HCT116 (cell line): ENCODE measurements at regions not wholly inside any gene's neighbourhood (a gene's known extent, or its start where the extent isn't known, plus 50 kb on each side); places are given as distances from the start of the nearest gene placed in this dataset.

Experiments
- CEBPB ChIP-seq: IDR thresholded peaks from 2 replicates; pipeline ENCODE4 v1.6.1; 2012; ENCODE audit warnings: low read depth
- POLR2A ChIP-seq: IDR thresholded peaks from 2 replicates; pipeline ENCODE4 v1.7.0; 2011; ENCODE audit warnings: borderline replicate concordance; ENCODE audit not compliant: insufficient read depth, insufficient read length; ENCODE audit errors: extremely low read depth
- POLR2AphosphoS5 ChIP-seq: IDR thresholded peaks from 2 replicates; pipeline ENCODE4 v1.6.1; 2011; ENCODE audit warnings: mild to moderate bottlenecking, low read depth, low read length, moderate library complexity
- RAD21 ChIP-seq: IDR thresholded peaks from 2 replicates; pipeline ENCODE4 v1.6.1; 2012; ENCODE audit warnings: low read depth, mild to moderate bottlenecking
- SP1 ChIP-seq: IDR thresholded peaks from 2 replicates; pipeline ENCODE4 v1.6.1; 2012; ENCODE audit warnings: low read depth
- SRF ChIP-seq: IDR thresholded peaks from 2 replicates; pipeline ENCODE4 v1.6.1; 2012; ENCODE audit warnings: low read depth
- YY1 ChIP-seq: IDR thresholded peaks from 2 replicates; pipeline ENCODE4 v1.6.1; 2011; ENCODE audit warnings: low read length, low read depth, moderate library complexity, mild to moderate bottlenecking; ENCODE audit not compliant: insufficient replicate concordance; ENCODE audit errors: extremely low read depth
- ZFX ChIP-seq: fragments of 450-650 bp; IDR thresholded peaks from 2 replicates; pipeline ENCODE4 v1.6.1; 2017
- ZNF274 ChIP-seq: fragments of 200-500 bp; sonication (Bioruptor generic); IDR thresholded peaks from 2 replicates; pipeline ENCODE4 v1.6.1; 2014; ENCODE audit warnings: mild to moderate bottlenecking, low read depth, low read length, inconsistent platforms
- TF ChIP-seq, protein P1 (sequence below), 3 experiments: fragments of 200-600 bp in 1 of 3; sonication (generic) in 1 of 3; IDR thresholded peaks in 2 of 3; conservative IDR thresholded peaks in 1 of 3; 2 replicates each; pipeline ENCODE4 v1.5.1; 2012 to 2017; ENCODE audit warnings: low read depth in 2 of 3, low read length in 2 of 3, antibody characterized with exemption in 1 of 3, borderline replicate concordance in 1 of 3, control low read depth in 1 of 3, mild to moderate bottlenecking in 1 of 3, mixed read lengths in 1 of 3, mixed run types in 1 of 3, moderate library complexity in 1 of 3; ENCODE audit not compliant: insufficient read depth in 1 of 3
- TF ChIP-seq, protein P2 (sequence below): IDR thresholded peaks from 2 replicates; pipeline ENCODE4 v1.6.1; 2012; ENCODE audit warnings: low read depth

DNA sequence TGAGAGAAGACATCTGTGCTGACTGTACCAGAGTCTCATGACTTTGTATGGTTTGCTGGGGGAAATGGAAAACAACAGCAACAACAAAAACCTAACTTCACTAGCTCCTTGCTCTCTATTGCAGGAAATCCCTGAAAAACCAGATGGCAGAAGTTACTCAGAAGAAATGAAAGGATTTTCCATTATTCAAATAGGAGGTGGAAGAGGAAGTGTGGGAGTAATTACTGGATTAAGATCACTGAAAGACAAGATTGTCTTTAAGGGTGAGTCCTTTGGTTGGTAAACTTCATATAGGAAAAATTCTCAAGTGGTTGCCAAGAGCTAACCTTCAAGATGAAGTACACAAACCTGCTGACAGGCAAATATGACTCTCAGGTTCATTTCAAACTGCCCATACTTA lies 391.9 kb upstream of the ATP2B1 start:
- TF ChIP-seq, protein P1, sequence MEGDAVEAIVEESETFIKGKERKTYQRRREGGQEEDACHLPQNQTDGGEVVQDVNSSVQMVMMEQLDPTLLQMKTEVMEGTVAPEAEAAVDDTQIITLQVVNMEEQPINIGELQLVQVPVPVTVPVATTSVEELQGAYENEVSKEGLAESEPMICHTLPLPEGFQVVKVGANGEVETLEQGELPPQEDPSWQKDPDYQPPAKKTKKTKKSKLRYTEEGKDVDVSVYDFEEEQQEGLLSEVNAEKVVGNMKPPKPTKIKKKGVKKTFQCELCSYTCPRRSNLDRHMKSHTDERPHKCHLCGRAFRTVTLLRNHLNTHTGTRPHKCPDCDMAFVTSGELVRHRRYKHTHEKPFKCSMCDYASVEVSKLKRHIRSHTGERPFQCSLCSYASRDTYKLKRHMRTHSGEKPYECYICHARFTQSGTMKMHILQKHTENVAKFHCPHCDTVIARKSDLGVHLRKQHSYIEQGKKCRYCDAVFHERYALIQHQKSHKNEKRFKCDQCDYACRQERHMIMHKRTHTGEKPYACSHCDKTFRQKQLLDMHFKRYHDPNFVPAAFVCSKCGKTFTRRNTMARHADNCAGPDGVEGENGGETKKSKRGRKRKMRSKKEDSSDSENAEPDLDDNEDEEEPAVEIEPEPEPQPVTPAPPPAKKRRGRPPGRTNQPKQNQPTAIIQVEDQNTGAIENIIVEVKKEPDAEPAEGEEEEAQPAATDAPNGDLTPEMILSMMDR (IDR thresholded peaks at IDR 0.05 in 2 of 3, conservative IDR thresholded peaks at IDR 0.05 in 1 of 3; ENCODE audit: borderline replicate concordance in 1 of 3, insufficient read depth in 1 of 3, low read depth in 2 of 3, low read length in 2 of 3), result no peak
- TF ChIP-seq POLR2A (no peak), SP1 (no peak), POLR2AphosphoS5 (no peak), RAD21 (no peak), ZFX (no peak), CEBPB (no peak), YY1 (no peak), ZNF274 (no peak), SRF (no peak)
- TF ChIP-seq, protein P2, sequence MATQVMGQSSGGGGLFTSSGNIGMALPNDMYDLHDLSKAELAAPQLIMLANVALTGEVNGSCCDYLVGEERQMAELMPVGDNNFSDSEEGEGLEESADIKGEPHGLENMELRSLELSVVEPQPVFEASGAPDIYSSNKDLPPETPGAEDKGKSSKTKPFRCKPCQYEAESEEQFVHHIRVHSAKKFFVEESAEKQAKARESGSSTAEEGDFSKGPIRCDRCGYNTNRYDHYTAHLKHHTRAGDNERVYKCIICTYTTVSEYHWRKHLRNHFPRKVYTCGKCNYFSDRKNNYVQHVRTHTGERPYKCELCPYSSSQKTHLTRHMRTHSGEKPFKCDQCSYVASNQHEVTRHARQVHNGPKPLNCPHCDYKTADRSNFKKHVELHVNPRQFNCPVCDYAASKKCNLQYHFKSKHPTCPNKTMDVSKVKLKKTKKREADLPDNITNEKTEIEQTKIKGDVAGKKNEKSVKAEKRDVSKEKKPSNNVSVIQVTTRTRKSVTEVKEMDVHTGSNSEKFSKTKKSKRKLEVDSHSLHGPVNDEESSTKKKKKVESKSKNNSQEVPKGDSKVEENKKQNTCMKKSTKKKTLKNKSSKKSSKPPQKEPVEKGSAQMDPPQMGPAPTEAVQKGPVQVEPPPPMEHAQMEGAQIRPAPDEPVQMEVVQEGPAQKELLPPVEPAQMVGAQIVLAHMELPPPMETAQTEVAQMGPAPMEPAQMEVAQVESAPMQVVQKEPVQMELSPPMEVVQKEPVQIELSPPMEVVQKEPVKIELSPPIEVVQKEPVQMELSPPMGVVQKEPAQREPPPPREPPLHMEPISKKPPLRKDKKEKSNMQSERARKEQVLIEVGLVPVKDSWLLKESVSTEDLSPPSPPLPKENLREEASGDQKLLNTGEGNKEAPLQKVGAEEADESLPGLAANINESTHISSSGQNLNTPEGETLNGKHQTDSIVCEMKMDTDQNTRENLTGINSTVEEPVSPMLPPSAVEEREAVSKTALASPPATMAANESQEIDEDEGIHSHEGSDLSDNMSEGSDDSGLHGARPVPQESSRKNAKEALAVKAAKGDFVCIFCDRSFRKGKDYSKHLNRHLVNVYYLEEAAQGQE, result no peak
